Calu3 (cell line): ENCODE measurements at regions not wholly inside any gene's neighbourhood (a gene's known extent, or its start where the extent isn't known, plus 50 kb on each side); places are given as distances from the start of the nearest gene placed in this dataset.

Source experiments
- BruUV-seq: library from RNA; stranded (reverse); fragments of 400-500 nt; replicated peaks from 2 replicates; lab custom pipeline; 2021; lab: Mats Ljungman, UMichigan
- CTCF ChIA-PET: fragments of 300-600 bp; sonication (Branson Sonifier 250); formaldehyde crosslinking; loops from one replicate; lab custom pipeline; 2022; ENCODE audit warnings: antibody characterized with exemption; lab: Charles Lee
- DNase-seq: peaks from one replicate; pipeline ENCODE4 v3.0.0; 2022
- H3K27ac Mint-ChIP-seq: one replicate; pipeline ENCODE4 v1.8.0; 2022; ENCODE audit warnings: mixed read lengths; ENCODE audit not compliant: unreplicated experiment
- H3K27me3 Mint-ChIP-seq: one replicate; pipeline ENCODE4 v1.8.0; 2022; ENCODE audit warnings: mixed read lengths; ENCODE audit not compliant: unreplicated experiment
- H3K36me3 Mint-ChIP-seq: one replicate; pipeline ENCODE4 v1.8.0; 2022; ENCODE audit warnings: mild to moderate bottlenecking, moderate library complexity, mixed read lengths; ENCODE audit not compliant: insufficient read depth, unreplicated experiment
- H3K4me1 Mint-ChIP-seq: one replicate; pipeline ENCODE4 v1.8.0; 2022; ENCODE audit warnings: mild to moderate bottlenecking, low read depth, mixed read lengths; ENCODE audit not compliant: unreplicated experiment
- H3K4me3 Mint-ChIP-seq: one replicate; pipeline ENCODE4 v1.8.0; 2022; ENCODE audit warnings: mild to moderate bottlenecking, low read depth, moderate library complexity, mixed read lengths; ENCODE audit not compliant: unreplicated experiment
- H3K9me3 Mint-ChIP-seq: one replicate; pipeline ENCODE4 v1.8.0; 2022; ENCODE audit warnings: low read depth, mixed read lengths; ENCODE audit not compliant: unreplicated experiment
- CTCF ChIP-seq: fragments of 200-600 bp; IDR thresholded peaks from one replicate; pipeline ENCODE4 v1.8.0; 2022; ENCODE audit warnings: antibody characterized with exemption; ENCODE audit not compliant: unreplicated experiment
- intact Hi-C: fragments of 100-400 bp; cut with micrococcal nuclease; formaldehyde crosslinking; loops from one replicate; pipeline ENCODE4 v1.10.0; 2022; ENCODE audit not compliant: unreplicated experiment

- no peak for DNase-seq
- intact Hi-C loops, result no loop called here
- no peak for TF ChIP-seq CTCF
- H3K36me3 Mint-ChIP-seq, result no peaks in the 10 kb centered on the region
- no peaks in the 10 kb centered on the region for H3K4me1 Mint-ChIP-seq
- H3K27ac Mint-ChIP-seq, result no peak overlapping the region
- no TSS peak for BruUV-seq
- H3K9me3 Mint-ChIP-seq, result no peaks in the 10 kb centered on the region
- CTCF ChIA-PET, result interaction anchor here (0.6 kb wide), 1 partner anchor 13 kb away, joined by 4 read pairs; no protein-coding TSS in a partner anchor
- H3K27me3 Mint-ChIP-seq, result peaks cover 11% of the 10 kb centered on the region
- no peak overlapping the region for H3K4me3 Mint-ChIP-seq
Measured at GRCh38 chr16:74094962-74095361, 201.7 kb upstream of the PSMD7 start.

DNA sequence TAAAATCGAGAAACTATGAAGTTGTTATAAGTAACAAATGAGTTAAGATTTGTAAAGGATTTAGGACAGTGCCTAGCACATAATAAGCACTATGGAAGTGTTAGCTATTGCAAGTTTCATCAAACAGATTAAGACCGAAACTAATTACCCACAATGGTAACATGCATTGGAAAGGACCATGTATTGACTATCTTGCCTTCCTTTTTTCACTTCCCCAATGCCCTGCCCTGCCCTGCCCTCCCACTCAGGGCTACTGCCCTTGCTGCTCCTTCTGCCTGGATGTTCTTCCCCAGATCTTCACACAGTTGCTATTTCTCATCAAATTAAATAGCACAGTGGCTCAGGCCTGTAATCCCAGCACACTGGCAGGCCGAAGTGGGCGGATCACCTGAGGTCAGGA, 202.1 kb upstream of the PSMD7 start:
- DNase-seq, result no peak
- intact Hi-C loops, result no loop called here
- Mint-ChIP-seq H3K27ac (no peak overlapping the region), H3K27me3 (peaks cover 7% of the 10 kb centered on the region), H3K9me3 (no peaks in the 10 kb centered on the region), H3K4me1 (no peaks in the 10 kb centered on the region), H3K4me3 (no peak overlapping the region), H3K36me3 (no peaks in the 10 kb centered on the region)
- CTCF ChIA-PET, result interaction anchor here (0.6 kb wide), 1 partner anchor 14 kb away, joined by 4 read pairs; no protein-coding TSS in a partner anchor
- TF ChIP-seq CTCF, result no peak
- no TSS peak for BruUV-seq

DNA sequence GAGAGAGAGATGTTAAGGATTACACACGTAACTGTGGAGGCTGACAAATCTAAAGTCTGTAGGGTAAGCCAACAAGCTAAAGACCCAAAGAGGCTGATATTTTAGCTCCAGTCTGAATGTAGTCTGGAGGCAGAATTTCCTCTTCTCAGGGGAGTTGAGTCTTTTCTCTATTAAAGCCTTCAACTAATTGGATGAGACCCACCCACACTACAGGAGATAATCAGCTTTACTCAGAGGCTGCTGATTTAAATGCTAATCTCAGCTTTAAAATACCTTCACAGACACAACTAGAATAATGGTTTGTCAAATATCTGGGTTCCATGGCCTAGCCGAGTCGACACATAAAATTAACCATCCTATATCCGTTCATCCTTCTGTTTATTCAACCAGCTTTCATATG, 204.3 kb upstream of the PSMD7 start:
- Mint-ChIP-seq H3K4me3 (no peak overlapping the region), H3K27ac (no peak overlapping the region), H3K27me3 (peaks cover 10% of the 10 kb centered on the region), H3K9me3 (no peaks in the 10 kb centered on the region), H3K36me3 (no peaks in the 10 kb centered on the region), H3K4me1 (no peaks in the 10 kb centered on the region)
- no peak for TF ChIP-seq CTCF
- no peak for DNase-seq
- no TSS peak for BruUV-seq
- intact Hi-C loops, result no loop called here
- CTCF ChIA-PET, result no interaction called here

GRCh38 chr16:74090871-74091270, 205.7 kb upstream of the PSMD7 start:
- no peak overlapping the region for H3K4me3 Mint-ChIP-seq
- CTCF ChIA-PET, result no interaction called here
- intact Hi-C loops, result no loop called here
- no peaks in the 10 kb centered on the region for H3K4me1 Mint-ChIP-seq
- no peaks in the 10 kb centered on the region for H3K36me3 Mint-ChIP-seq
- peaks cover 25% of the 10 kb centered on the region for H3K27me3 Mint-ChIP-seq
- TF ChIP-seq CTCF, result no peak
- no peaks in the 10 kb centered on the region for H3K9me3 Mint-ChIP-seq
- no TSS peak for BruUV-seq
- no peak overlapping the region for H3K27ac Mint-ChIP-seq
- no peak for DNase-seq
